WERI-Rb-1 (cell line): ENCODE measurements at regions not wholly inside any gene's neighbourhood (a gene's known extent, or its start where the extent isn't known, plus 50 kb on each side); places are given as distances from the start of the nearest gene placed in this dataset.

Source experiments
- DNase-seq: peaks from one replicate; pipeline ENCODE4 v3.0.0-alpha.2; 2020
- H3K27ac ChIP-seq: fragments of 250-450 bp; sonication (Bioruptor Pico); 2 replicates; pipeline ENCODE4 v1.5.1; 2020; ENCODE audit warnings: mild to moderate bottlenecking, moderate library complexity
- H3K27me3 ChIP-seq: fragments of 250-450 bp; sonication (Bioruptor Pico); 2 replicates; pipeline ENCODE4 v1.5.1; 2021; ENCODE audit warnings: mild to moderate bottlenecking, low read depth, moderate library complexity; ENCODE audit not compliant: insufficient read depth, severe bottlenecking
- H3K36me3 ChIP-seq: fragments of 250-450 bp; sonication (Bioruptor Pico); 2 replicates; pipeline ENCODE4 v1.5.1; 2020; ENCODE audit warnings: mild to moderate bottlenecking, moderate library complexity
- H3K4me3 ChIP-seq: 2 replicates; pipeline ENCODE4 v1.5.1; 2011; ENCODE audit warnings: low read depth, mild to moderate bottlenecking, control low read depth, low read length
- H3K9me3 ChIP-seq: fragments of 250-450 bp; sonication (Bioruptor Pico); 2 replicates; pipeline ENCODE4 v1.5.1; 2021; ENCODE audit warnings: mild to moderate bottlenecking, moderate library complexity; ENCODE audit not compliant: severe bottlenecking
- CTCF ChIP-seq: IDR thresholded peaks from 2 replicates; pipeline ENCODE4 v1.5.1; 2011; ENCODE audit warnings: low read depth, mild to moderate bottlenecking, control low read depth, inconsistent platforms, low read length

- peaks cover 9% of the 10 kb centered on the region for H3K9me3 ChIP-seq
- no peak overlapping the region for H3K27ac ChIP-seq
- DNase-seq: no peak
- H3K36me3 ChIP-seq: no peaks in the 10 kb centered on the region
- H3K4me3 ChIP-seq: no peak overlapping the region
- TF ChIP-seq CTCF: no peak
- no peaks in the 10 kb centered on the region for H3K27me3 ChIP-seq
Measured at GRCh38 chr14:89680156-89680555, 263.1 kb upstream of the FOXN3 start.

GRCh38 chr14:89678768-89679167, 261.7 kb upstream of the FOXN3 start:
- Histone ChIP-seq H3K4me3 (no peak overlapping the region), H3K9me3 (peaks cover 6% of the 10 kb centered on the region), H3K27me3 (no peaks in the 10 kb centered on the region), H3K27ac (no peak overlapping the region), H3K36me3 (no peaks in the 10 kb centered on the region)
- no peak for TF ChIP-seq CTCF
- DNase-seq: no peak

DNA sequence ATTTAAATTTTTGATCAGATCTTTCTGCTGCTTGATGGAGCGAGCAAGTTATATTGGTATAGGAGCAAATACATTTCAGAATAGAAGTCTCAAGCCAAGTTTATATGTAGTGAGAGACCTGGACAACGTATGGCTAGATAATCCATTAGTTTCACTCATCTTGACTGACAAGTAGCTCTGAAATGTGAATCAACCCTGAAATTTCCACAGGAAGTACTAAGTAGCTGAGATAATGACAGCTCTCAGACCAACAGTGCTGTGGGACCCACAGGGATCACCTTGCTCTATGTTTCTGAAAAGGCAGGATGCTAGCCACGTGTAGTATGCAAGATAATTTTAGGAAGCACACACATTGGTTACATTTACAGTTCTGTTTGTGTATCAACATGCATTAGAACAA, 258.6 kb upstream of the FOXN3 start:
- Histone ChIP-seq H3K9me3 (no peaks in the 10 kb centered on the region), H3K27me3 (no peaks in the 10 kb centered on the region), H3K4me3 (no peak overlapping the region), H3K36me3 (no peaks in the 10 kb centered on the region), H3K27ac (no peak overlapping the region)
- no peak for DNase-seq
- TF ChIP-seq CTCF: no peak

GRCh38 chr14:89674936-89675335, 257.9 kb upstream of the FOXN3 start:
- no peaks in the 10 kb centered on the region for H3K9me3 ChIP-seq
- no peak for DNase-seq
- TF ChIP-seq CTCF: no peak
- H3K4me3 ChIP-seq: no peak overlapping the region
- H3K27me3 ChIP-seq: no peaks in the 10 kb centered on the region
- H3K27ac ChIP-seq: no peak overlapping the region
- H3K36me3 ChIP-seq: no peaks in the 10 kb centered on the region

DNA sequence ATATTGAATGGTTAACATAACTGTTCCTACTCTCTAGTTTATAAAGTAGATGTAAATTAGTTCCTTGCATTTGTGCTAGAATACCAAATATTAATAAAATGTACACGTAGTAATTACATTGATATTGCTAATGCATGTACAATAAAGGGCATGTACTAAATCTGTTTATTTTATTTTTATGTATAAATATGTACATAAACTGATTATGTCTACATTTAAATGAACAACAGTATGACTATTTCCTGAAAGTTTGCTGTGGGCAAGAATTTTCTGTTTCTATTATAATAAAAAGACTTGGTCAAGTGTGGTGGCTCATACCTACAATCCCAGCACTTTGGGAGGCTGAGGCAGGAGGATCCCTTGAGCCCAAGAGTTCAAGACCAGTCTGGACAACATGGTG, 257.2 kb upstream of the FOXN3 start:
- no peaks in the 10 kb centered on the region for H3K27me3 ChIP-seq
- H3K27ac ChIP-seq: no peak overlapping the region
- TF ChIP-seq CTCF: no peak
- H3K9me3 ChIP-seq: no peaks in the 10 kb centered on the region
- H3K36me3 ChIP-seq: no peaks in the 10 kb centered on the region
- no peak for DNase-seq
- no peak overlapping the region for H3K4me3 ChIP-seq

DNA sequence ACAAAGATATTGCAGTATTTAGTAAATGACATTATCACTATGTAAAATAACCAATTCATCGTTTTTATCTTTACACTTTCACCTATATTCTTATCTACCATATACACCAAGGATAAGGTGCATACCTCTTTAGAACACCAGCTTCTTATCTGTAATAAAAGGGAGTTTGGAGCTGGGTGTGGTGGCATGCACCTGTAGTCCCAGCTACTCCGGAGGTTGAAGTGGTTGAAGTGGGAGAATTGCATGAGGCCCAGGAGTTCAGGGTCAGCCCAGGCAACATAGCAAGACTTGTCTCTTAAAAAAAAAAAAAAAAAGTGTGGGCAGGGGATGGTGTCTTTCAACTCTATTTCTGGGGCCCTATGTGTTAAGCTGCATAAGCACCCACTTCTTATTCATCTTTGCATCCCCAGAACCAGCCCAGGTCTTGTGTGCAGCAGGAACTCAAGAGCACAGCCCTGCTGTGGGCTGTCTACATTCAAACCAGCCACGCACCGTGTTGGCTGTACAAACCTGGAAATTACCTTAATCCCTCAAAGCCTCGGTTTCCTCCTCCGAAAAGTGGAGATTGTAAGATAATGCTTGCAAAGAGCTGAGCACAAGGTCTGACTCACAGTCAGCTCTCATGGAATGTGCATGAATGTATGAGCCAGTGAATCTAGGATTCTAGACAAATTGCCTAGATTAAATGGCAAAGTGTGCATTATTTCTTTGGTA, 256.6 kb upstream of the FOXN3 start:
- no peaks in the 10 kb centered on the region for H3K27me3 ChIP-seq
- H3K9me3 ChIP-seq: no peaks in the 10 kb centered on the region
- no peak for DNase-seq
- no peak for TF ChIP-seq CTCF
- H3K4me3 ChIP-seq: no peak overlapping the region
- H3K27ac ChIP-seq: no peak overlapping the region
- no peaks in the 10 kb centered on the region for H3K36me3 ChIP-seq
